ENCODE measurements at regions not wholly inside any gene's neighbourhood (a gene's known extent, or its start where the extent isn't known, plus 50 kb on each side); places are given as distances from the start of the nearest gene placed in this dataset.

GRCh38 chr11:130721736-130722135 lies 194.5 kb downstream of the SNX19 start:
- no peak for TF ChIP-seq CTCF (IDR thresholded peaks at IDR 0.05; ENCODE audit: borderline replicate concordance, extremely low read depth, low read length, poor library complexity, severe bottlenecking)
- TF ChIP-seq EZH2 (IDR thresholded peaks at IDR 0.05; ENCODE audit: borderline replicate concordance, low read depth, low read length, severe bottlenecking): no peak
